ENCODE measurements at regions not wholly inside any gene's neighbourhood (a gene's known extent, or its start where the extent isn't known, plus 50 kb on each side); places are given as distances from the start of the nearest gene placed in this dataset.

- TF ChIP-seq, protein P1, sequence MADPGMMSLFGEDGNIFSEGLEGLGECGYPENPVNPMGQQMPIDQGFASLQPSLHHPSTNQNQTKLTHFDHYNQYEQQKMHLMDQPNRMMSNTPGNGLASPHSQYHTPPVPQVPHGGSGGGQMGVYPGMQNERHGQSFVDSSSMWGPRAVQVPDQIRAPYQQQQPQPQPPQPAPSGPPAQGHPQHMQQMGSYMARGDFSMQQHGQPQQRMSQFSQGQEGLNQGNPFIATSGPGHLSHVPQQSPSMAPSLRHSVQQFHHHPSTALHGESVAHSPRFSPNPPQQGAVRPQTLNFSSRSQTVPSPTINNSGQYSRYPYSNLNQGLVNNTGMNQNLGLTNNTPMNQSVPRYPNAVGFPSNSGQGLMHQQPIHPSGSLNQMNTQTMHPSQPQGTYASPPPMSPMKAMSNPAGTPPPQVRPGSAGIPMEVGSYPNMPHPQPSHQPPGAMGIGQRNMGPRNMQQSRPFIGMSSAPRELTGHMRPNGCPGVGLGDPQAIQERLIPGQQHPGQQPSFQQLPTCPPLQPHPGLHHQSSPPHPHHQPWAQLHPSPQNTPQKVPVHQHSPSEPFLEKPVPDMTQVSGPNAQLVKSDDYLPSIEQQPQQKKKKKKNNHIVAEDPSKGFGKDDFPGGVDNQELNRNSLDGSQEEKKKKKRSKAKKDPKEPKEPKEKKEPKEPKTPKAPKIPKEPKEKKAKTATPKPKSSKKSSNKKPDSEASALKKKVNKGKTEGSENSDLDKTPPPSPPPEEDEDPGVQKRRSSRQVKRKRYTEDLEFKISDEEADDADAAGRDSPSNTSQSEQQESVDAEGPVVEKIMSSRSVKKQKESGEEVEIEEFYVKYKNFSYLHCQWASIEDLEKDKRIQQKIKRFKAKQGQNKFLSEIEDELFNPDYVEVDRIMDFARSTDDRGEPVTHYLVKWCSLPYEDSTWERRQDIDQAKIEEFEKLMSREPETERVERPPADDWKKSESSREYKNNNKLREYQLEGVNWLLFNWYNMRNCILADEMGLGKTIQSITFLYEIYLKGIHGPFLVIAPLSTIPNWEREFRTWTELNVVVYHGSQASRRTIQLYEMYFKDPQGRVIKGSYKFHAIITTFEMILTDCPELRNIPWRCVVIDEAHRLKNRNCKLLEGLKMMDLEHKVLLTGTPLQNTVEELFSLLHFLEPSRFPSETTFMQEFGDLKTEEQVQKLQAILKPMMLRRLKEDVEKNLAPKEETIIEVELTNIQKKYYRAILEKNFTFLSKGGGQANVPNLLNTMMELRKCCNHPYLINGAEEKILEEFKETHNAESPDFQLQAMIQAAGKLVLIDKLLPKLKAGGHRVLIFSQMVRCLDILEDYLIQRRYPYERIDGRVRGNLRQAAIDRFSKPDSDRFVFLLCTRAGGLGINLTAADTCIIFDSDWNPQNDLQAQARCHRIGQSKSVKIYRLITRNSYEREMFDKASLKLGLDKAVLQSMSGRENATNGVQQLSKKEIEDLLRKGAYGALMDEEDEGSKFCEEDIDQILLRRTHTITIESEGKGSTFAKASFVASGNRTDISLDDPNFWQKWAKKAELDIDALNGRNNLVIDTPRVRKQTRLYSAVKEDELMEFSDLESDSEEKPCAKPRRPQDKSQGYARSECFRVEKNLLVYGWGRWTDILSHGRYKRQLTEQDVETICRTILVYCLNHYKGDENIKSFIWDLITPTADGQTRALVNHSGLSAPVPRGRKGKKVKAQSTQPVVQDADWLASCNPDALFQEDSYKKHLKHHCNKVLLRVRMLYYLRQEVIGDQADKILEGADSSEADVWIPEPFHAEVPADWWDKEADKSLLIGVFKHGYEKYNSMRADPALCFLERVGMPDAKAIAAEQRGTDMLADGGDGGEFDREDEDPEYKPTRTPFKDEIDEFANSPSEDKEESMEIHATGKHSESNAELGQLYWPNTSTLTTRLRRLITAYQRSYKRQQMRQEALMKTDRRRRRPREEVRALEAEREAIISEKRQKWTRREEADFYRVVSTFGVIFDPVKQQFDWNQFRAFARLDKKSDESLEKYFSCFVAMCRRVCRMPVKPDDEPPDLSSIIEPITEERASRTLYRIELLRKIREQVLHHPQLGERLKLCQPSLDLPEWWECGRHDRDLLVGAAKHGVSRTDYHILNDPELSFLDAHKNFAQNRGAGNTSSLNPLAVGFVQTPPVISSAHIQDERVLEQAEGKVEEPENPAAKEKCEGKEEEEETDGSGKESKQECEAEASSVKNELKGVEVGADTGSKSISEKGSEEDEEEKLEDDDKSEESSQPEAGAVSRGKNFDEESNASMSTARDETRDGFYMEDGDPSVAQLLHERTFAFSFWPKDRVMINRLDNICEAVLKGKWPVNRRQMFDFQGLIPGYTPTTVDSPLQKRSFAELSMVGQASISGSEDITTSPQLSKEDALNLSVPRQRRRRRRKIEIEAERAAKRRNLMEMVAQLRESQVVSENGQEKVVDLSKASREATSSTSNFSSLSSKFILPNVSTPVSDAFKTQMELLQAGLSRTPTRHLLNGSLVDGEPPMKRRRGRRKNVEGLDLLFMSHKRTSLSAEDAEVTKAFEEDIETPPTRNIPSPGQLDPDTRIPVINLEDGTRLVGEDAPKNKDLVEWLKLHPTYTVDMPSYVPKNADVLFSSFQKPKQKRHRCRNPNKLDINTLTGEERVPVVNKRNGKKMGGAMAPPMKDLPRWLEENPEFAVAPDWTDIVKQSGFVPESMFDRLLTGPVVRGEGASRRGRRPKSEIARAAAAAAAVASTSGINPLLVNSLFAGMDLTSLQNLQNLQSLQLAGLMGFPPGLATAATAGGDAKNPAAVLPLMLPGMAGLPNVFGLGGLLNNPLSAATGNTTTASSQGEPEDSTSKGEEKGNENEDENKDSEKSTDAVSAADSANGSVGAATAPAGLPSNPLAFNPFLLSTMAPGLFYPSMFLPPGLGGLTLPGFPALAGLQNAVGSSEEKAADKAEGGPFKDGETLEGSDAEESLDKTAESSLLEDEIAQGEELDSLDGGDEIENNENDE (IDR thresholded peaks at IDR 0.05; ENCODE audit: insufficient replicate concordance, low read length), result no peak
- TF ChIP-seq BACH1 (IDR thresholded peaks at IDR 0.05; ENCODE audit: low read length) (no peak), GTF2F1 (IDR thresholded peaks at IDR 0.05; ENCODE audit: borderline replicate concordance, low read depth, low read length) (no peak), USF2 (IDR thresholded peaks at IDR 0.05; ENCODE audit: low read length) (no peak), HDAC6 (IDR thresholded peaks at IDR 0.05; ENCODE audit: low read depth, low read length) (no peak), RBBP5 (IDR thresholded peaks at IDR 0.05; ENCODE audit: borderline replicate concordance, low read depth, low read length) (no peak), JUND (IDR thresholded peaks at IDR 0.05; ENCODE audit: low read length) (no peak), EP300 (IDR thresholded peaks at IDR 0.05; ENCODE audit: borderline replicate concordance in 1 of 2, low read depth in 2 of 2, low read length in 2 of 2) (no peak), EGR1 (IDR thresholded peaks at IDR 0.05; ENCODE audit: borderline replicate concordance, low read depth, low read length) (no peak), SP2 (IDR thresholded peaks at IDR 0.05; ENCODE audit: low read length) (no peak), CEBPB (IDR thresholded peaks at IDR 0.05; ENCODE audit: low read depth, low read length) (no peak)
Observed at GRCh38 chr7:69105981-69106380, 492.3 kb upstream of the AUTS2 start (continued).

All from H1 (cell line).